ENCODE measurements at regions not wholly inside any gene's neighbourhood (a gene's known extent, or its start where the extent isn't known, plus 50 kb on each side); places are given as distances from the start of the nearest gene placed in this dataset.

GRCh38 chr16:63385714-63386432 lies 1349.6 kb upstream of the CDH8 start:
- no peak for DNase-seq (ENCODE audit: low read depth, low spot score)

DNA sequence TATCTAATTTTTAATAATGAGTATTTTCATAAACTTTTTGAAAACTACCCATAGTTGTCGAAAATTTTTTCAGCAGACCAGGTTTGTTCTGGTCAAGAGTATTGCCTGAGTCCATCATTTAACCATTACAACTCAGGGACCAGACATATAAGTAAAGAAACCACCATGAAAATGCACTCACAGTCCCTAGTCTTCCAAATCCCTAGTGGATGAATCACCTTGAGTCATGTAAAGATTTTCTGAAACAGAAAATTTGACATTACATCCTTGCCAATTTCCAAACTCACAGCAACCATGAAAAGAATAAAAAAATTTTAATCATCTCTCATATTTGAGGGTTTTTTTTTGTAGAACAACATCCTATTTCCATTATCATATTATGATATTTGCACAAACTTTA lies 1337.5 kb upstream of the CDH8 start:
- DNase-seq (ENCODE audit: low read depth, low spot score): no peak

GRCh38 chr16:63372815-63373214 lies 1336.6 kb upstream of the CDH8 start:
- DNase-seq (ENCODE audit: low read depth, low spot score): no peak

DNA sequence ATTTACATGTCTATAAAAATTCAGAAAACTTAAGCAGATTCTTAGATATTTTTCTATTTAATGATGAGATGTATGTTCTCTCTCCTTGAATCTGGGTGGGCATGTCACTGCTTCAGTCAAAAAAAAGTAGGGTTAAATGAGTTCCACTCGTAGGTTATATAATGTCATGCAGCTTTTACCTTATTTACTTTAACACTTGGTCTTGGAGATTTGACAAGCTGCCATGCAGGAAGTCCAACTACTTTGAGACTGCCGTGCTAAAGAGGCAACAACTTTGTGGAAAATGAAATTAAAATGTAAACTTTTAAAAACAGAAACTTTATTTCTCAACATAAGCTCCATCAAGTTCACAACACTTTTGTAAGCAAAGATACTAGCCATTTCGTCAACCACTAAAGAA lies 1336.0 kb upstream of the CDH8 start:
- no peak for DNase-seq (ENCODE audit: low read depth, low spot score)

- no peak for DNase-seq (ENCODE audit: low read depth, low spot score)
These were observed 1329.5 kb upstream of the CDH8 start for GRCh38 chr16:63365649-63366304.

DNA sequence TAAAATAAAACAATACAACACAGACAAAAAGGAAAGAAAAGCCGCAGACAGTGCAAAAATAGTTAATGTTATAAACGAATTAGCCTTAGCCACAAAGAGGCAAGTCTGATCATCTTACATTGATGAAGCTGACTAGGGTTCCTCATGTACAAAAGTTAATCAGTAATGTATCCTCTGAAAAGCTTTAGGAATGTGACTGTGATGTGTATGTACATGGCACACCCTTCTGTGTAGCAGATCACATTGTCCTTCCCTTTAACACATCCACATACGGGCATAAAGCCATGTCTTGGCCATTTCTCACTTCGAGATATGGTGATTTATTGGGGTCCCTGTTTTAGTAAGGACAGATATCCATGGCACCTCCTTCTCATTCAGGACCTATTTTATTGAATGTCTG lies 1327.5 kb upstream of the CDH8 start:
- DNase-seq (ENCODE audit: low read depth, low spot score): no peak

DNA sequence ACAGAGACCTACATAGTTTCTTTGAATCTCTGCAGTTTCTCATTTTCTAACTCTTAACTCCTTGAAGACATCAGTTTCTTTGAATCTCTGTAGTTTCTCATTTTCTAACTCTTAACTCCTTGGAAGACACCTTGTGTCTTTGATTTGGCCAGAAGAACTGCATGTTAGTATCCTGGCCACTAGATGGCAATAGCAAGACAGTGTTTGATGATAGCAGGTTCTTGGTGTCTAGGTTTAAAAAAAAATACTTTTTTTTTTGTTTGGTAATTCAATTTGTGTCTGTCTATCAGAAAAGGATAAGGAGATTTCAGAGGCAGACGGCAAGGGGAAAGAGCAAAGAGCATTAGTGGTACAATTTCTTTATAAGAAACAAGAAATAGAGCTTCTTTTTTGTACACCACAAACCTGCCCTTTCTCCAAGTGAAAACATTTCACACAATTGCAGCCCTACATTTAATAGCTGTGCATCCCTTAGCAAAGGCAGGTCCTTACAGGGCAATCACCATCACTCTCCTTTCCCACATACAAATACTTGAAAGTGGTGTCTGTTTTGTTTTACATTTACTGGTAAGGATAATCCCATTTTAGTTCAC lies 1324.9 kb upstream of the CDH8 start:
- DNase-seq (ENCODE audit: low read depth, low spot score): peak; percentile 6

DNA sequence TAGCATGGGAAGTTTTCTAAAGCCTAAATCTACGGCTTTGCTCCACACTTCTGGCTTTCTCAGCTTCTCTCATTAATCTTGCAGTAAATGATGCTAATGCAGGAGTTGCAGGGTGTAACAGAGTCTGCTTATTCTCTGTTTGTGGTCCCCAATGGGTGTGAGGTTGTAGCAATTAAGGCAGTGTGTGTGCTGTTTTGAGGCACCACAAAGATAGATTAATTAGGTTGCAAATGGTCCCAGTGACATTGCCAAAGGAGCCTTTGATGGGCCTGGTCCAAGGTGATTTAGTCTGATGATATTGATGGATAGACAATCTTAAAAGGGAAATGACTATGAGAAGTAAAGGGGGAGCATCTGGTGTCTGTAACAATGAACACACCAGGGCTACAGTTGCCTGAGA lies 1313.7 kb upstream of the CDH8 start:
- DNase-seq (ENCODE audit: low read depth, low spot score): no peak

- no peak for DNase-seq (ENCODE audit: low read depth, low spot score)
These were observed 1309.8 kb upstream of the CDH8 start for GRCh38 chr16:63346000-63346399.

DNA sequence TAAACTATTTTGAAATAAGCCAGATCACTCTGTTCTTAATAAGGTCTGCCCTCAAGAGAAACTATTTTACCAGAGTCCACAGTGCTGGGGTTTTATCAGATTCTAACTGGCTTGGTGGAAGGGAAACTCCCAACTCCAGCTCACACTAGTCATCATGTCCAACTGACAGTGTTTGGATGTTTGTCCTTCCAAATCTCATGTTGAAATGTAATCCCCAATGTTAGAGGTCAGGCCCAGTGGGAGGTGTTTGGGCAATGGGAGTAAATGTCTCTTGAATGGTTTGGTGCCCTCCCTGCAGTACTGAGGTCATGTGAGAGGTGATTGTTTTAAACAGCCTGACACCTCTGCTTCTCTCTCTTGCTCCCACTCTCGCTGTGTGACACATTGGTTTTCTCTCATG lies 1301.0 kb upstream of the CDH8 start:
- DNase-seq (ENCODE audit: low read depth, low spot score): no peak

DNA sequence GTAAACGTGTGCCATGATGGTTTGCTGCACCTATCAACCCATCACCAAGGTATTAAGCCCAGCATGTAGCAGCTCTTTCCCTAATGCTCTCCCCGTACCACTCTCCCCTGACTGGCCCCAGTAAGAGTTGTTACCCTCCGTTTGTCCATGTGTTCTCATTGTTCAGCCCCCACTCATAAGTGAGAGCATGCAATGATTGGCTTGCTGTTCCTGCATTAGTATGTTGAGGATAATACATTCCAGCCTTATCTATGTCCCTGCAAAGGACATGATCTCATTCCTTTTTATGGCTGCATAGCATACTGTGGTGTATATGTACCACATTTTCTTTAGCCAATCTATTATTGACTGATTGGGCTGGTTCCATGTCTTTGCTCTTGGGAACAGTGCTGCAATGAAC lies 1294.9 kb upstream of the CDH8 start:
- no peak for DNase-seq (ENCODE audit: low read depth, low spot score)

GRCh38 chr16:63326736-63327339 lies 1290.6 kb upstream of the CDH8 start:
- no peak for DNase-seq (ENCODE audit: low read depth, low spot score)

DNA sequence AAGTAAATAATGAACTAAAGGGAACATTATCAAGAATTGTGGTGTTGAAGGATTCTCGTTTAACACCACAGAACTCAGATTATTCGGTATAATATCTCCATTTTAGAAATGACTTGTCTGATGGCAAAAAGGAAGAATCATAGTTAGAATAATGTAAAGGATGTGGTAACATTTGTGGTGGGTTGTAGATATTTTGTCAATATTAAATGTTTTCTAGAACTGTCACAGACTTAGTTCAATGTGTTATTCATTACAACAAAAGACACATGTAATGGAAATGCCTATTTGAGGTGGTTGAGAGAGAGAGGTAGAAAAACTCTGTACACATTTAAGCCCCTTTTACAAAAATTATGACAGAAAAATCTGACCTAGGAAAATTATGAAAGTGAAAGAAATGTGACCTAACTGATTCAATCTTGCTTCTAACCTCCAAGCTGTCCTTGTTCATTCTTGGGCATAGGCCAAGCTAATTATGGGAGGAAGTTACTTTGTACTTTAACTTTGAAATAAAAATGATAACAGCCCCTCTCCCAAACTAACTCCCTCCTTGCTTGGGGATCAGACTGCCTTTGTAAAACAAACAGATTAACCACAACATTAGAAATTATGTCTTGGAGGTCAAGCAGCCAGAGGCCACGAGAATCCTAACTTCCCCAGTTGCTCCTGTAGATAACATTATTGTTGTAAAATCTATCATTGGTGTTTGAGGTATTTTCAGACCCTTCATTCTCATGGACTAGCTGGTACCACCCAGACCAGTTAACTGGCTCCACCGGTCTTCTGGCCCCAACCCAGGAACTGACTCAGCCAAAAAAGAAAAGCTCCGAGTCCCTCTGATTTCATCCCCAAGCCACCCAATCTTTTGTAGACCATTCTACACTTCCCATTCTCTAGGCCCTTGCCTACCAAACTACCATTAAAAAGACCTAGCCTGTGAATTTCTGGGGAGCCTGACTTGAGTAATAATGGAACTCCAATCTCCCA lies 1287.8 kb upstream of the CDH8 start:
- DNase-seq (ENCODE audit: low read depth, low spot score): no peak

GRCh38 chr16:63323055-63323454 lies 1286.8 kb upstream of the CDH8 start:
- DNase-seq (ENCODE audit: low read depth, low spot score): no peak

DNA sequence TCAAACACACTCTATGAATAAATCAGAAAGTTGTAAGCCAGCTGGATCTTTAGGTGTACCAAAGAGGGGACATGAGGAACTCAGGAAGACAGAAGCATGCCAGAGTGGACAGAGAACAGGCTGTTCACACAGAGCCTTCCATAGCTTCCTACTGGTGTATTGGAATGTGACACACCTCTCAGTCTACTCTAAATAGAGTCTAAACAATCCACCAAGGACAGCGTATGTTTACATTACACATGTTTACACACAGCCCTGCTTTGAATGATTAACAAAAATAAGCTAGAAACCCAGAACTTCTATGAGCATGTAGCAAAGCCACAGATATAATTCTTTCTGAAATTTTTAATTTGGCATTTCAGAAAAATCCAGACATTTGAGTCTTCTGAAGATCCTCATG lies 1279.0 kb upstream of the CDH8 start:
- DNase-seq (ENCODE audit: low read depth, low spot score): no peak

DNA sequence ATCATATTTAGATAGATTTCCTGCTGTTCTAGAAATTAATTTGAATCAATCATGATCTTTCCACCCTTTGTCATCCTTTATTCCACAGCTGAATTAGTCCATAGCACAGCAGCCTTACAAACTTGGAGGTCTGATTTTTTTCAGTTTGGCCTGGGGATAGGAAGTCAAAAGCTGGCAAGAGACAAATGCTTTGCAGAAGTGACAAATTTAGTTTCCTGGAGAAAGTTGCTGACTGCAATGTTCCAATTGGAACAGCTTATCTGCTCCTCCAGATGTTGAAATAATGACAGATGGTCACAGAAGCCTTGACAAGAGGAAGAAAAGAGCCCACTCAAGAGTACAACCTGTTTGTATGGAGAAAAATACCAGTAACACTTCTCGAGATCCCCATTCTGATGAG lies 1276.1 kb upstream of the CDH8 start:
- no peak for DNase-seq (ENCODE audit: low read depth, low spot score)

DNA sequence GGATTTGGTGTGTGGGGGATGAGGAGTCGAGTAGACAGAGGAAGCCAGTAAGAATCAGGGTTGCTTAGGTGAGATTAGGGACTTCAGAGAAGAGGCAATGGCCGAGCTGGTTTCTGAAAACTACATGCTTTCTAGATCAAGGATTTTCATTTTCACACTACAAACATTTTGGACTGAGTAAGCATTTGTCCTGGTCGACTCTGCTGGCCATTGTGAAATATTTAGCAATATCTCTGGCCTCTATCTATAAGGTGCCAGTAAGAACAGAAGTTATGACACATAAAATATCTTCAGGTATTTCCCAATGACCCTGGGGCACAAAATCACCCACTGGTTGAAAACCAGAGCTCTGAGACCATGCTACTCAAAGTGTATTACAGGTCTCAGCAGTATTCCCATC lies 1275.1 kb upstream of the CDH8 start:
- no peak for DNase-seq (ENCODE audit: low read depth, low spot score)

- DNase-seq (ENCODE audit: low read depth, low spot score): no peak
These were observed 1266.6 kb upstream of the CDH8 start for GRCh38 chr16:63302811-63303210.

DNA sequence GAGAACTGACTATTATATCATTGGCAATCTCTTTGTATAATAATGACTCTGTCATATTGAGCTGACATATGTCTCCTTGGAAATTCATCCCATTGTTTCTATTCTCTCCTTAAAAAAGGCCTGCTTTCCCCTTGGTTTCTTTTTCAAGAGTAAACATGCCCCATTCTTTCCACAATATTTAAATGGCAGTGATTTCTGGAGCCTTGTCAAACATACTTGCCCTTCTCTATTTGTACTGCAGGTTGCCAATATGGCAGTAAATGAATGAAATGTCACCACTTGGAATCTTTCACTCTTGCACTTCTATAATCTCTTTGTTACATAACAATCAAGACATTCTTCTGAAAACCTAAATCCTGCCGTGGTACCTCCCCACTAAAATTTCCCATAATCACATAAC lies 1265.1 kb upstream of the CDH8 start:
- DNase-seq (ENCODE audit: low read depth, low spot score): no peak

DNA sequence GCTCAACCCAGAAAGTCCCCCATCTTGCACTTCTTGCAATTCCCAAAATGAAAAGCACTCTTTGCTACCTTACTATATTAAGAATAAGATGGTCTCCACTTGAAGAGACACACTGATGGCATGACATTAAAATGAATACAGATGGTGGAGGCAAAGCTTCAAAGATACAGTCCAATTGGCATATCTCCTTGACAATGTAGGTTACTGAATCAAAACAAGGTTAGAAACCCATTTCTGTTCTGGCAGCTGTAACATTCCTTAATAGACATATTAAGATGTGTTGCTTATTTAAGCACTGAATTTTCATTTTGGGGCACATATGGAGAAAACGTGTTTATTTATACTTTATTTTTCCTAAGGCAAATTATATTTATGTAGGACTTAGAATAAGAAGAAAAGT lies 1262.8 kb upstream of the CDH8 start:
- DNase-seq (ENCODE audit: low read depth, low spot score): no peak

- no peak for DNase-seq (ENCODE audit: low read depth, low spot score)
These were observed 1255.8 kb upstream of the CDH8 start for GRCh38 chr16:63292036-63292435.

All from brain pericyte (primary cell).